ENCODE measurements at regions not wholly inside any gene's neighbourhood (a gene's known extent, or its start where the extent isn't known, plus 50 kb on each side); places are given as distances from the start of the nearest gene placed in this dataset.

DNA sequence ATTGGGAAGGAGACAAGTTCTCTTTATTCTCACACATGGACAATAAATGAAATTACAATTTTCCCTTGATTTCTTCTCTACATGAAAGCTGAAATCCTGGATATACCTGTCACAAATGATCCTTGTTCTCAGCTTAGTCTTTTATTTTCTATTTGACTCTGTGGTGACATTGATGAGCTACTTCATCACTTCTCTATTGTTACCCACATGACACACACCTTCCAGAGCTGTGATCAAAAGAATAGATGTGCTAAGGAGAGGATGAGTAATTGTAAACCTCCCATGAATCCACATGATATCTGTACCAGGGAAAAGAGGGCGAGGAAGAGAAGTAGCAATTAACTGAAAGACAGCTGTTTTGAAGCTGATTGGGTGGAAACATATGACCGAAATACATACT, 102.0 kb downstream of the CAVIN4 start:
- TF ChIP-seq, protein P1, sequence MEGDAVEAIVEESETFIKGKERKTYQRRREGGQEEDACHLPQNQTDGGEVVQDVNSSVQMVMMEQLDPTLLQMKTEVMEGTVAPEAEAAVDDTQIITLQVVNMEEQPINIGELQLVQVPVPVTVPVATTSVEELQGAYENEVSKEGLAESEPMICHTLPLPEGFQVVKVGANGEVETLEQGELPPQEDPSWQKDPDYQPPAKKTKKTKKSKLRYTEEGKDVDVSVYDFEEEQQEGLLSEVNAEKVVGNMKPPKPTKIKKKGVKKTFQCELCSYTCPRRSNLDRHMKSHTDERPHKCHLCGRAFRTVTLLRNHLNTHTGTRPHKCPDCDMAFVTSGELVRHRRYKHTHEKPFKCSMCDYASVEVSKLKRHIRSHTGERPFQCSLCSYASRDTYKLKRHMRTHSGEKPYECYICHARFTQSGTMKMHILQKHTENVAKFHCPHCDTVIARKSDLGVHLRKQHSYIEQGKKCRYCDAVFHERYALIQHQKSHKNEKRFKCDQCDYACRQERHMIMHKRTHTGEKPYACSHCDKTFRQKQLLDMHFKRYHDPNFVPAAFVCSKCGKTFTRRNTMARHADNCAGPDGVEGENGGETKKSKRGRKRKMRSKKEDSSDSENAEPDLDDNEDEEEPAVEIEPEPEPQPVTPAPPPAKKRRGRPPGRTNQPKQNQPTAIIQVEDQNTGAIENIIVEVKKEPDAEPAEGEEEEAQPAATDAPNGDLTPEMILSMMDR (IDR thresholded peaks at IDR 0.05) = no peak
- no peak for TF ChIP-seq POLR2A (IDR thresholded peaks at IDR 0.05)
- no peak for TF ChIP-seq POLR2AphosphoS5 (IDR thresholded peaks at IDR 0.05; ENCODE audit: insufficient read depth in 1 of 2, low read depth in 1 of 2)
